GF-D8 (cell line): ENCODE measurements at regions not wholly inside any gene's neighbourhood (a gene's known extent, or its start where the extent isn't known, plus 50 kb on each side); places are given as distances from the start of the nearest gene placed in this dataset.

Experiments used
- DNase-seq: peaks from one replicate; lab custom pipeline; 2025; lab: John Stamatoyannopoulos, UW

GRCh38 chr10:33126742-33127141 is 168.7 kb upstream of the ITGB1 start:
- DNase-seq: no peak

- no peak for DNase-seq
These were observed 167.8 kb upstream of the ITGB1 start for GRCh38 chr10:33125522-33126517.

GRCh38 chr10:33125111-33125510 is 167.1 kb upstream of the ITGB1 start:
- DNase-seq: no peak

GRCh38 chr10:33123680-33124079 is 165.7 kb upstream of the ITGB1 start:
- no peak for DNase-seq

- DNase-seq: no peak
These were observed 164.2 kb upstream of the ITGB1 start for GRCh38 chr10:33122014-33122809.

- DNase-seq: no peak
These were observed 162.7 kb upstream of the ITGB1 start for GRCh38 chr10:33120700-33121099.

GRCh38 chr10:33120275-33120674 is 162.2 kb upstream of the ITGB1 start:
- DNase-seq: no peak

- DNase-seq: no peak
These were observed 159.8 kb upstream of the ITGB1 start for GRCh38 chr10:33117816-33118215.

GRCh38 chr10:33117230-33117629 is 159.2 kb upstream of the ITGB1 start:
- no peak for DNase-seq

GRCh38 chr10:33115738-33116719 is 158.0 kb upstream of the ITGB1 start:
- DNase-seq: no peak

- DNase-seq: no peak
These were observed 156.5 kb upstream of the ITGB1 start for GRCh38 chr10:33114451-33114952.

GRCh38 chr10:33113466-33113865 is 155.4 kb upstream of the ITGB1 start:
- no peak for DNase-seq

- no peak for DNase-seq
These were observed 154.9 kb upstream of the ITGB1 start for GRCh38 chr10:33112831-33113455.

GRCh38 chr10:33111488-33112051 is 153.5 kb upstream of the ITGB1 start:
- DNase-seq: no peak

- no peak for DNase-seq
These were observed 151.9 kb upstream of the ITGB1 start for GRCh38 chr10:33109788-33110469.

GRCh38 chr10:33109384-33109783 is 151.4 kb upstream of the ITGB1 start:
- DNase-seq: no peak

GRCh38 chr10:33107953-33108352 is 149.9 kb upstream of the ITGB1 start:
- no peak for DNase-seq

GRCh38 chr10:33106767-33107166 is 148.7 kb upstream of the ITGB1 start:
- no peak for DNase-seq

GRCh38 chr10:33103863-33104379 is 145.9 kb upstream of the ITGB1 start:
- DNase-seq: no peak

GRCh38 chr10:33102071-33102470 is 144.0 kb upstream of the ITGB1 start:
- DNase-seq: no peak
